RWPE1 (cell line): ENCODE measurements at regions not wholly inside any gene's neighbourhood (a gene's known extent, or its start where the extent isn't known, plus 50 kb on each side); places are given as distances from the start of the nearest gene placed in this dataset.

Experiments
- CTCF ChIA-PET: fragments of 350-600 bp; sonication (Branson Sonifier 250); formaldehyde crosslinking; extraction: SDS; loops from one replicate; lab custom pipeline; 2021; lab: Yijun Ruan, JAX
- POLR2A ChIA-PET: fragments of 400-600 bp; formaldehyde crosslinking; extraction: SDS; loops from one replicate; lab custom pipeline; 2020; ENCODE audit warnings: antibody characterized with exemption; ENCODE audit not compliant: low non-redundant PET; lab: Yijun Ruan, JAX
- DNase-seq: peaks from one replicate; pipeline ENCODE4 v3.0.0; 2012; ENCODE audit warnings: low spot score
- H3K27ac ChIP-seq: fragments of 450-650 bp; 2 replicates; pipeline ENCODE4 v1.5.1; 2017
- TF ChIP-seq, protein P1 (sequence below): fragments of 450-650 bp; conservative IDR thresholded peaks from 2 replicates; pipeline ENCODE4 v1.5.1; 2017; ENCODE audit warnings: low read depth, mild to moderate bottlenecking

DNA sequence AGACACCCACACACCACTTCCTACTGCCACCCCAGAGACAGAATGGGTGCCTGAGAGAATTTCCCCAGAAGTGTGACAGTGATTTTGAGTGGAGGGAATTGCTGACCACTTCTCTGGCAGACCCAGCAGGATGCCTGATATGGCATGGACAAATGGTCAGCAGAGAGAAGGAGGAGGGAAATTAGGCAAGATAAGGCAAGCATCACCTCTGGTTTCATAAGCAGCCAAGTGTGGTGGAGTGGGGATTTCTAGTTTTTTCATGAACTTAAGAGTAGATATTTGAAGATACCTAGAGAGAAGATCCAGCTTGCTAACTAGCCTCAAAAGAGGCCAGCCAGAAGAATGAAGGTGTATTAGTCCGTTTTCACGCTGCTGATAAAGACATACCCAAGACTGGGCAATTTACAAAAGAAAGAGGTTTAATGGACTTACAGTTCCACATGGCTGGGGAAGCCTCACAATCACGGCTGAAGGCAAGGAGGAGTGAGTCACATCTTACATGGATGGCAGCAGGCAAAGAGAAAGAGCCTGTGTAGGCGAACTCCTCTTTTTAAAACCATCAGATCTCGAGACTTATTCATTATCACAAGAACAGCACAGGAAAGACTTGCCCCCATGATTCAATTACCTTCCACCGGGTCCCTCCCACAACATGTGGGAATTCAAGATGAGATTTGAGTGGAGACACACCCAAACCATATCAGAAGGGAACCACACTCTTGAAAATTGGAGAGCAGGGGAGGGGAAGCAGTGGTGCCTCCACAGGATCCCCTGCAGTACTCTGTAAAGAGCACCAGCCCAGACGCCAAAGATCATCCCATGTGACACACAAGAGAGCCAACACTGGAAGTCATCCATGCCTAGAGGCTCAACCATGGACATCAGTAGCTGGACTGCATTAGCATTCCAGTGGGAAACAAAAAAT, 64.2 kb downstream of the RBM43 start:
- no peak overlapping the region for H3K27ac ChIP-seq
- POLR2A ChIA-PET, result interaction anchor here (0.6 kb wide), 1 partner anchor 11 kb away, joined by 6 read pairs; no protein-coding TSS in a partner anchor
- CTCF ChIA-PET, result no interaction called here
- TF ChIP-seq, protein P1, sequence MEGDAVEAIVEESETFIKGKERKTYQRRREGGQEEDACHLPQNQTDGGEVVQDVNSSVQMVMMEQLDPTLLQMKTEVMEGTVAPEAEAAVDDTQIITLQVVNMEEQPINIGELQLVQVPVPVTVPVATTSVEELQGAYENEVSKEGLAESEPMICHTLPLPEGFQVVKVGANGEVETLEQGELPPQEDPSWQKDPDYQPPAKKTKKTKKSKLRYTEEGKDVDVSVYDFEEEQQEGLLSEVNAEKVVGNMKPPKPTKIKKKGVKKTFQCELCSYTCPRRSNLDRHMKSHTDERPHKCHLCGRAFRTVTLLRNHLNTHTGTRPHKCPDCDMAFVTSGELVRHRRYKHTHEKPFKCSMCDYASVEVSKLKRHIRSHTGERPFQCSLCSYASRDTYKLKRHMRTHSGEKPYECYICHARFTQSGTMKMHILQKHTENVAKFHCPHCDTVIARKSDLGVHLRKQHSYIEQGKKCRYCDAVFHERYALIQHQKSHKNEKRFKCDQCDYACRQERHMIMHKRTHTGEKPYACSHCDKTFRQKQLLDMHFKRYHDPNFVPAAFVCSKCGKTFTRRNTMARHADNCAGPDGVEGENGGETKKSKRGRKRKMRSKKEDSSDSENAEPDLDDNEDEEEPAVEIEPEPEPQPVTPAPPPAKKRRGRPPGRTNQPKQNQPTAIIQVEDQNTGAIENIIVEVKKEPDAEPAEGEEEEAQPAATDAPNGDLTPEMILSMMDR, result no peak
- no peak for DNase-seq

DNA sequence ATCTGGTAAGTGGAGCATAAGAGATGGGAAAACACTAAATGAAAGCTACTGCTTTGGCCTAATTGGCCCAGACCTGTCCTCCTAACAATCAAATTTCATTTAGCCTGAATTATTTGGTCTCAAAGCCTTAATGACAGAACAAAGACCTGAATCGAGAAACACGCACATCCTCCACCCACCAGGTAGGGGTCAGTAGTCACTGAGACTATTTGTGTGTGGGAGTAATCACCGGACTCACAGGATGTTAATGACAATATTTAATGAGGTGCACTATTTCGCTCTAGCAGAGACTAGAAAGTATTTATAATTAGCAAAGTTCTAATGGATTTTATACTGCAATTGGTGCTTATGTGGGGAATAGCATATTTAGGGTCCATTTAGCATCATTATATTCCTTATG, 68.1 kb downstream of the RBM43 start:
- no peak for DNase-seq
- H3K27ac ChIP-seq, result no peak overlapping the region
- POLR2A ChIA-PET, result no interaction called here
- CTCF ChIA-PET, result no interaction called here
- TF ChIP-seq, protein P1, result no peak

DNA sequence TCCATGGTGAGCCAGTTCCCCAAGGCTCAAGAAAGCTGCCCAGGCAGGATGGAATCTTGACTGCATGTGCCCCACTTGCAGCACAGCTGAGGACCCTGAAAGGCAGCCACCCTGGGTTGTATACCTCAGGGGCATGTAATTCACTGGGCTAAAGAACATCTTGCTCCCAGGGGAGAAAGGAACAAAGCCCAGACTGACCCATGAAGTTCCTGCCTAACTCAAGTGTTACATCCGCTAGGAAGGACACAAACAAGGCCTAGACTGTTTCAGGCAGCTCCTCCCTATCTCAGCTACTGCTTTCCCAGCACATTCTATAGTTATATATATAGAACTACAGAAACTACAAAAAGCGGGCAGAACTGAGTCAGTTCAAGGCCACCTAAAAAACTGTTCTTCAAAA, 69.0 kb downstream of the RBM43 start:
- H3K27ac ChIP-seq, result no peak overlapping the region
- CTCF ChIA-PET, result no interaction called here
- TF ChIP-seq, protein P1, result no peak
- POLR2A ChIA-PET, result no interaction called here
- no peak for DNase-seq

DNA sequence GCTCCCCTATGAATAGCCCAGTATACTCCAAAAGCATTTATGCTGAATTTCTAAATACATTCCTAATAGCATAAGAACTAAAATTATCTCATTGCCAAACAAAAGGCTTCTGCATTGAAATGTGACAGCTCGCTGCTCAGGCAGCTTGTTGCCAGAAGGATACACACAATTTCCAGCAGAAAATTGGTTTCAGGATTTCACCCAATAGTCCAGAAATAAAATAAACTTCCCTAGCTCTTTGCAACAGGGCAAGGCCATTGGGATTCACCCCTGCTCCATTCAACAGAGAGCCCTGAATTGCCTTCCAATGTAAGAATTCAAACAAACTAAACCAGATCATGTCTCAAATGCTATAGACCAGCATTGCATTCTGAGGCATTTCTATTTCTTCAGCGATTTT, 70.7 kb downstream of the RBM43 start:
- ChIA-PET POLR2A (no interaction called here), CTCF (no interaction called here)
- TF ChIP-seq, protein P1, result no peak

DNA sequence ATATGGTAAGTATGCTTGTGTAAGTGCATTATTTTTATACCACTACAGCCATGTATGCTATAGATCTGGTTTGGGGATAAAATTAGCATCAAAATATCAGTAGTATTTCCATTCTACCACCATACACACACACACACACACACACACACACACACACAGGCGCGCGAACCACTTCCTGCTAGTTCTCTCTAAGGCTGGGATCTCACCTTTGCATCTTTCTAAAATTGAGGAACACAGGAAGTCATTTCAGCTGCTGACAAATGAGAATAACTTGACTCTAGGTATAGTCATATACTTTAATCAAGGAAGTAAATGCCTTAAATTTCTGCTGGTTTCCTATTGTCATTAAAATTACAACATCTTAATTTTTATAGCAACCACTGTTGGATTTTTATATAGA, 72.5 kb downstream of the RBM43 start:
- TF ChIP-seq, protein P1, result no peak
- no peak for DNase-seq
- POLR2A ChIA-PET, result no interaction called here
- CTCF ChIA-PET, result interaction anchor here (0.6 kb wide), 1 partner anchor 238 kb away, joined by 3 read pairs; no protein-coding TSS in a partner anchor
- no peak overlapping the region for H3K27ac ChIP-seq

More for the DNA sequence above, 70.7 kb downstream of the RBM43 start:
- no peak overlapping the region for H3K27ac ChIP-seq
- no peak for DNase-seq

DNA sequence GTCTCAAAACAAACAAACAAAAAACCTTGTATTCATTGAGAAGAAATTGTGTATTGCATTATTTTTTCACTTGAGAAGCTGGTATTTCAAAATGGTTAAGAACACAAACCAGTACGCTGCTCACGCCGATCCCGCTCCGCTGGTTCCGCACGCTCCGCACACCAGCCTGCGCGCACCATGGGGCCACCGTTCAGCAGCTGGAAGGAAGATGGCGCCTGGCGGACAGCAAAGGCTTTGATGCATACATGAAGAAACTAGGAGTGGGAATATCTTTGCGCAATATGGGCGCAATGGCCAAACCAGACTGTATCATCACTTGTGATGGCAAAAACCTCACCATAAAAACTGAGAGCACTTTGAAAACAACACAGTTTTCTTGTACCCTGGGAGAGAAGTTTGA, 75.7 kb downstream of the RBM43 start:
- TF ChIP-seq, protein P1, result no peak
- ChIA-PET CTCF (interaction anchor here (0.6 to 0.7 kb wide), 2 partner anchors 8 to 53 kb away, joined by 3 read pairs; no protein-coding TSS in a partner anchor), POLR2A (no interaction called here)
- DNase-seq, result no peak
- no peak overlapping the region for H3K27ac ChIP-seq
